SK-N-SH (cell line): ENCODE measurements at regions not wholly inside any gene's neighbourhood (a gene's known extent, or its start where the extent isn't known, plus 50 kb on each side); places are given as distances from the start of the nearest gene placed in this dataset.

Source experiments
- EP300 ChIP-seq, 2 experiments: IDR thresholded peaks; 2 replicates each; pipeline versions ENCODE4 v1.4.0 to v1.6.1; 2012; ENCODE audit warnings: borderline replicate concordance in 1 of 2, low read depth in 1 of 2, low read length in 1 of 2
- REST ChIP-seq: IDR thresholded peaks from 2 replicates; pipeline ENCODE4 v1.6.1; 2012; ENCODE audit warnings: mild to moderate bottlenecking, low read depth, low read length, moderate library complexity
- TF ChIP-seq, protein P1 (sequence below): IDR thresholded peaks from 2 replicates; pipeline ENCODE4 v1.4.0; 2012; ENCODE audit warnings: low read depth, borderline replicate concordance

DNA sequence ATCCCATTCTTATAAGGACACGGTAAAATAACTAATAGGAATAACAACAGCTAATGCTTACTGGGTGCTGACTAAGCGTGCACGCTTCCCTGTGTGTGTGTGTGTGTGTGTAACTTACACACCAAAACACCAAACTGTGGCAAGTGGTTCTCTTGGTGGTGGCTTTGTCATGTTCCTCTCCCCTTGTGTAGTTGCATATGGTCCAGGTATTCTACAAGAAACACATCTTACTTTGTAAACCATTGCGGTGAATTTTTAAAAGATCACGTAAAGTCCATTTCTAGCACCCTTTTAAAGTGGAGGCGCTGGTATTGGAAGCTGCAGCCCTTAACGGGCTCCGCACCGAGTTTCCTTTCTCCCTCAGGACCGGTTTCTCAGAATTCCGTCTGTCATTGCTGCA, 221.0 kb upstream of the FOXF1 start:
- TF ChIP-seq EP300 (IDR thresholded peaks at IDR 0.05; ENCODE audit: borderline replicate concordance in 1 of 2, low read depth in 1 of 2, low read length in 1 of 2) (no peak), REST (no peak)
- TF ChIP-seq, protein P1, sequence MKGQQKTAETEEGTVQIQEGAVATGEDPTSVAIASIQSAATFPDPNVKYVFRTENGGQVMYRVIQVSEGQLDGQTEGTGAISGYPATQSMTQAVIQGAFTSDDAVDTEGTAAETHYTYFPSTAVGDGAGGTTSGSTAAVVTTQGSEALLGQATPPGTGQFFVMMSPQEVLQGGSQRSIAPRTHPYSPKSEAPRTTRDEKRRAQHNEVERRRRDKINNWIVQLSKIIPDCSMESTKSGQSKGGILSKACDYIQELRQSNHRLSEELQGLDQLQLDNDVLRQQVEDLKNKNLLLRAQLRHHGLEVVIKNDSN: no peak
